HepG2 (cell line): ENCODE measurements at regions not wholly inside any gene's neighbourhood (a gene's known extent, or its start where the extent isn't known, plus 50 kb on each side); places are given as distances from the start of the nearest gene placed in this dataset.

Source experiments
- ATAC-seq: fragments of 200-7000 bp; cut with Tn5 transposase; 3 replicates; pipeline ENCODE4 v1.9.1; 2020; ENCODE audit warnings: mild to moderate bottlenecking, moderate library complexity
- BruUV-seq: library from RNA; stranded (reverse); fragments of 400-500 nt; replicated peaks from 2 replicates; lab custom pipeline; 2021; lab: Mats Ljungman, UMichigan
- CTCF ChIA-PET: fragments of 300-600 bp; formaldehyde crosslinking; extraction: SDS; loops from one replicate; lab custom pipeline; 2021; ENCODE audit warnings: low total read pairs, inconsistent platforms, low intra/inter-chr PET ratio; lab: Yijun Ruan, JAX
- POLR2A ChIA-PET: fragments of 350-600 bp; sonication (Branson Sonifier 250); formaldehyde crosslinking; loops from one replicate; lab custom pipeline; 2020; ENCODE audit warnings: antibody characterized with exemption, inconsistent platforms; lab: Yijun Ruan, JAX
- DNase-seq: peaks from one replicate; pipeline ENCODE4 v3.0.0-alpha.2; 2015; ENCODE audit warnings: low spot score
- FAIRE-seq: peaks from 3 replicates; lab custom pipeline; 2011; peaks lifted over from hg19 to GRCh38; lab: Jason Lieb, UNC
- H2AFZ ChIP-seq: one replicate; pipeline ENCODE4 v1.6.1; 2011; ENCODE audit warnings: low read length, inconsistent platforms
- H3K27ac ChIP-seq: fragments of 300-600 bp; 3 replicates; pipeline ENCODE4 v1.8.0; 2011; ENCODE audit warnings: mixed run types, mild to moderate bottlenecking, mixed read lengths, low read length, inconsistent platforms; ENCODE audit not compliant: insufficient read depth; ENCODE audit errors: extremely low read length
- H3K27me3 ChIP-seq, 2 experiments: fragments of 200-600 bp in 1 of 2; 2 replicates in 1 of 2; 3 replicates in 1 of 2; pipeline versions ENCODE4 v1.6.0 to v1.8.0; 2011; ENCODE audit warnings: low read length in 2 of 2, mild to moderate bottlenecking in 2 of 2, moderate library complexity in 2 of 2, inconsistent platforms in 1 of 2; ENCODE audit not compliant: insufficient read depth in 2 of 2, control insufficient read depth in 1 of 2
- H3K36me3 ChIP-seq, 2 experiments: fragments of 200-600 bp in 1 of 2; replicated peaks in 1 of 2; 2 replicates in 1 of 2; 3 replicates in 1 of 2; pipeline versions ENCODE4 v1.5.1 to v1.8.0; 2011; ENCODE audit warnings: low read length in 2 of 2, inconsistent platforms in 1 of 2; ENCODE audit not compliant: insufficient read depth in 2 of 2, control insufficient read depth in 1 of 2
- H3K4me1 ChIP-seq: 2 replicates; pipeline ENCODE4 v1.5.1; 2012; ENCODE audit warnings: low read length, inconsistent platforms; ENCODE audit not compliant: insufficient read depth
- H3K4me2 ChIP-seq: 2 replicates; pipeline ENCODE4 v1.6.0; 2011; ENCODE audit warnings: low read depth, low read length, inconsistent platforms
- H3K4me3 ChIP-seq, 3 experiments: fragments of 200-600 bp in 1 of 3; sonication (generic), shearing (Covaris generic) in 1 of 3; replicated peaks in 1 of 3; 2 replicates each; pipeline ENCODE4 v1.5.1; 2011 to 2016; ENCODE audit warnings: low read length in 3 of 3, inconsistent platforms in 2 of 3, low read depth in 2 of 3, mild to moderate bottlenecking in 2 of 3, control low read depth in 1 of 3, mixed read lengths in 1 of 3; ENCODE audit not compliant: insufficient read depth in 1 of 3
- H3K79me2 ChIP-seq: one replicate; pipeline ENCODE4 v1.6.1; 2011; ENCODE audit warnings: low read length, inconsistent platforms; ENCODE audit not compliant: insufficient read depth
- H3K9ac ChIP-seq: 2 replicates; pipeline ENCODE4 v1.6.0; 2011; ENCODE audit warnings: mild to moderate bottlenecking, low read depth, low read length, inconsistent platforms; ENCODE audit not compliant: insufficient read depth
- H3K9me3 ChIP-seq: 2 replicates; pipeline ENCODE4 v1.5.1; 2012; ENCODE audit warnings: mild to moderate bottlenecking, low read length
- H4K20me1 ChIP-seq: 2 replicates; pipeline ENCODE4 v1.6.0; 2011; ENCODE audit warnings: inconsistent platforms, mild to moderate bottlenecking, low read length, moderate library complexity; ENCODE audit not compliant: insufficient read depth
- DMAP1 ChIP-seq: IDR thresholded peaks from 2 replicates; pipeline ENCODE4 v1.6.1; 2016
- ELF3 ChIP-seq: IDR thresholded peaks from 2 replicates; pipeline ENCODE4 v1.6.1; 2016; ENCODE audit warnings: missing genetic modification reagents, missing compliant biosample characterization
- HNRNPUL1 ChIP-seq: fragments of 200-400 bp; formaldehyde crosslinking; IDR thresholded peaks from 2 replicates; pipeline ENCODE4 v1.6.1; 2017; ENCODE audit warnings: low read depth, mild to moderate bottlenecking, low read length, moderate library complexity
- RFX3 ChIP-seq: IDR thresholded peaks from 2 replicates; pipeline ENCODE4 v1.6.1; 2016; ENCODE audit warnings: missing biosample characterization, missing genetic modification reagents
- SPEN ChIP-seq: sonication (generic); formaldehyde crosslinking; IDR thresholded peaks from 2 replicates; pipeline ENCODE4 v1.5.1; 2020; ENCODE audit warnings: low read depth, mild to moderate bottlenecking, missing genetic modification reagents
- SRSF4 ChIP-seq: fragments of 200-400 bp; formaldehyde crosslinking; IDR thresholded peaks from one replicate; pipeline ENCODE4 v1.6.1; 2018; ENCODE audit warnings: mild to moderate bottlenecking, low read depth, low read length, moderate library complexity; ENCODE audit not compliant: poor library complexity, severe bottlenecking
- TFDP2 ChIP-seq: sonication (generic); formaldehyde crosslinking; IDR thresholded peaks from 2 replicates; pipeline ENCODE4 v1.4.0; 2020; ENCODE audit warnings: missing genetic modification reagents
- ZBTB21 ChIP-seq: sonication (generic); formaldehyde crosslinking; IDR thresholded peaks from 2 replicates; pipeline ENCODE4 v1.4.0; 2020; ENCODE audit warnings: missing genetic modification reagents
- ZBTB42 ChIP-seq: sonication (generic); formaldehyde crosslinking; IDR thresholded peaks from 2 replicates; pipeline ENCODE4 v1.5.0; 2020; ENCODE audit warnings: mild to moderate bottlenecking, missing genetic modification reagents
- ZBTB8A ChIP-seq: sonication (generic); formaldehyde crosslinking; IDR thresholded peaks from 2 replicates; pipeline ENCODE4 v1.4.0; 2020; ENCODE audit warnings: mild to moderate bottlenecking, low read depth, missing genetic modification reagents, borderline replicate concordance
- ZMYM2 ChIP-seq: sonication (generic); formaldehyde crosslinking; IDR thresholded peaks from 2 replicates; pipeline ENCODE4 v1.8.0; 2022; ENCODE audit warnings: mild to moderate bottlenecking, missing genetic modification reagents
- ZNF616 ChIP-seq: sonication (generic); formaldehyde crosslinking; IDR thresholded peaks from 2 replicates; pipeline ENCODE4 v1.5.0; 2020; ENCODE audit warnings: low read depth, mild to moderate bottlenecking, missing genetic modification reagents
- ZNF784 ChIP-seq: sonication (generic); formaldehyde crosslinking; IDR thresholded peaks from 2 replicates; pipeline ENCODE4 v1.5.1; 2020; ENCODE audit warnings: missing genetic modification reagents, mild to moderate bottlenecking, borderline replicate concordance
- WGBS: methylation state at CpG from one replicate; pipeline ENCODE4 v1.1.6; 2017; ENCODE audit warnings: low lambda C conversion rate; 5-methylcytosine and 5-hydroxymethylcytosine counted together
- in situ Hi-C: cut with HindIII; loops from 2 replicates; pipeline ENCODE4 v1.10.0; 2017; ENCODE audit warnings: low pct_unique_long_range_greater_than_20kb; ENCODE audit not compliant: extremely low pct_ligation_motif_present
- intact Hi-C: fragments of 100-400 bp; cut with micrococcal nuclease; formaldehyde crosslinking; loops from one replicate; pipeline ENCODE4 v1.10.0; 2022; ENCODE audit not compliant: unreplicated experiment
- TF ChIP-seq, protein P1 (sequence below): sonication (generic); formaldehyde crosslinking; IDR thresholded peaks from 2 replicates; pipeline ENCODE4 v1.5.0; 2020; ENCODE audit warnings: missing genetic modification reagents, mild to moderate bottlenecking, borderline replicate concordance
- TF ChIP-seq, protein P2 (sequence below): sonication (generic); formaldehyde crosslinking; IDR thresholded peaks from 2 replicates; pipeline ENCODE4 v1.4.0; 2020; ENCODE audit warnings: missing genetic modification reagents

DNA sequence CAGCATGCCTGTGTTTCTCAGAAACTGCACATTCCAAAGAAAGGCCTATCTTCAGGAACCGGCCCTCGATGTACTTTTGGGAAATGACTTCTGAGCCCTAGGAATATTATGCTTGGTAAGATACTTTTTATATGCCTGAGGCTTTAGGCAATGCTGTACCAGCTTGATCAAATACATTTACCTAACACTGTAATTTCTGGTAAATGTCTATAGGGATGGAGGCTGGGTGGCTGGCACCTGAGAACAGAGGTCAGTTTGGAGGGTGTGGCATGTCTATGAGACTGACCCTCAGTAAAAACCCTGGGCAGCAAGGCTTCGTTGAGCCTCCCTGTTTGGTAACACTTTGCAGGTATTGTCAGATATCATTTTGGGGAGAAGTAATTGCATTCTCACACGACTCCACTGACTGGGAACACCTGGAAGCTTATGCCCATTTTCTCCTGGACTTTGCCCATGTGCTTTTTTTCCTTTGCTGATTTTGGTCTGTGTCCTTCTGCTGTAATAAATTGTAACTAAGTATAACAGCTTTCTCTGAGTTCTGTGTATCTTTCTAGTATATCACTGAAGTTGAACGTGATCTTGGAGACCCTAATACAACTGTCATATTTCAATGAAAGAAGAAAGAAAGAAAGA is 1339.1 kb downstream of the OLFM4 start:
- CTCF ChIA-PET = no interaction called here
- Histone ChIP-seq H3K36me3 (no peaks in the 10 kb centered on the region), H3K9me3 (peaks cover 38% of the 10 kb centered on the region), H3K79me2 (no peaks in the 10 kb centered on the region), H4K20me1 (no peaks in the 10 kb centered on the region), H3K4me2 (no peak overlapping the region), H2AFZ (no peak overlapping the region), H3K27ac (no peak overlapping the region), H3K9ac (no peak overlapping the region), H3K4me3 (no peak overlapping the region), H3K27me3 (no peaks in the 10 kb centered on the region), H3K4me1 (no peaks in the 10 kb centered on the region)
- in situ Hi-C loops (no loop called here), intact Hi-C loops (no loop called here)
- POLR2A ChIA-PET = no interaction called here
- no peak for FAIRE-seq
- ATAC-seq = no peak
- no TSS peak for BruUV-seq
- TF ChIP-seq DMAP1 (CRISPR knock-in tag) = no peak
- TF ChIP-seq ZMYM2 (CRISPR knock-in tag) = no peak
- TF ChIP-seq, protein P1, sequence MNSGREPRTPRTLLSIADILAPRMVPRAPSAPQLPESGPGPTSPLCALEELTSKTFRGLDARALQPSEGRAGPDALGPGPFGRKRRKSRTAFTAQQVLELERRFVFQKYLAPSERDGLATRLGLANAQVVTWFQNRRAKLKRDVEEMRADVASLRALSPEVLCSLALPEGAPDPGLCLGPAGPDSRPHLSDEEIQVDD (CRISPR knock-in tag) = no peak
- no peak for TF ChIP-seq ZBTB21 (CRISPR knock-in tag)
- TF ChIP-seq RFX3 (CRISPR knock-in tag) = no peak
- TF ChIP-seq ZBTB42 (CRISPR knock-in tag) = no peak
- TF ChIP-seq, protein P2, sequence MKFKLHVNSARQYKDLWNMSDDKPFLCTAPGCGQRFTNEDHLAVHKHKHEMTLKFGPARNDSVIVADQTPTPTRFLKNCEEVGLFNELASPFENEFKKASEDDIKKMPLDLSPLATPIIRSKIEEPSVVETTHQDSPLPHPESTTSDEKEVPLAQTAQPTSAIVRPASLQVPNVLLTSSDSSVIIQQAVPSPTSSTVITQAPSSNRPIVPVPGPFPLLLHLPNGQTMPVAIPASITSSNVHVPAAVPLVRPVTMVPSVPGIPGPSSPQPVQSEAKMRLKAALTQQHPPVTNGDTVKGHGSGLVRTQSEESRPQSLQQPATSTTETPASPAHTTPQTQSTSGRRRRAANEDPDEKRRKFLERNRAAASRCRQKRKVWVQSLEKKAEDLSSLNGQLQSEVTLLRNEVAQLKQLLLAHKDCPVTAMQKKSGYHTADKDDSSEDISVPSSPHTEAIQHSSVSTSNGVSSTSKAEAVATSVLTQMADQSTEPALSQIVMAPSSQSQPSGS (CRISPR knock-in tag) = no peak
- no peak for TF ChIP-seq SPEN (CRISPR knock-in tag)
- TF ChIP-seq ZNF616 = no peak
- no peak for TF ChIP-seq SRSF4
- no peak for TF ChIP-seq ZBTB8A
- no peak for TF ChIP-seq ZNF784 (CRISPR knock-in tag)
- TF ChIP-seq ELF3 = no peak
- no peak for TF ChIP-seq TFDP2 (CRISPR knock-in tag)
- TF ChIP-seq HNRNPUL1 = no peak
- WGBS = 11% methylated on average over 5 of the region's 5 CpGs
- no peak for DNase-seq
